ENCODE measurements at regions not wholly inside any gene's neighbourhood (a gene's known extent, or its start where the extent isn't known, plus 50 kb on each side); places are given as distances from the start of the nearest gene placed in this dataset.
"Not testable (repeated sequence)": the region's sequence is repeated elsewhere in the genome, so short reads cannot be mapped to it uniquely, and the experiment has no call there.

GRCh38 chr2:89960570-89960969 is 1269.1 kb downstream of the RPIA start:
- H3K4me2 ChIP-seq; H4K20me1 ChIP-seq (ENCODE audit: insufficient read depth); H3K27me3 ChIP-seq (ENCODE audit: insufficient read depth, low read depth); H2AFZ ChIP-seq; H3K4me3 ChIP-seq; intact Hi-C loops (cut with micrococcal nuclease; ENCODE audit: unreplicated experiment); H3K36me3 ChIP-seq (ENCODE audit: low read depth); H3K27ac ChIP-seq; POLR2A ChIA-PET (ENCODE audit: unreplicated experiment); H3K79me2 ChIP-seq (ENCODE audit: low read depth); H3F3A ChIP-seq (ENCODE audit: insufficient read depth, low read depth); DNase-seq; H3K9me2 ChIP-seq (ENCODE audit: insufficient read depth); H3K4me1 ChIP-seq (replicated peaks; ENCODE audit: insufficient read depth); CTCF ChIA-PET; H3K9me3 ChIP-seq (ENCODE audit: insufficient read depth, low read depth); BruUV-seq (replicated peaks): not testable (repeated sequence)

DNA sequence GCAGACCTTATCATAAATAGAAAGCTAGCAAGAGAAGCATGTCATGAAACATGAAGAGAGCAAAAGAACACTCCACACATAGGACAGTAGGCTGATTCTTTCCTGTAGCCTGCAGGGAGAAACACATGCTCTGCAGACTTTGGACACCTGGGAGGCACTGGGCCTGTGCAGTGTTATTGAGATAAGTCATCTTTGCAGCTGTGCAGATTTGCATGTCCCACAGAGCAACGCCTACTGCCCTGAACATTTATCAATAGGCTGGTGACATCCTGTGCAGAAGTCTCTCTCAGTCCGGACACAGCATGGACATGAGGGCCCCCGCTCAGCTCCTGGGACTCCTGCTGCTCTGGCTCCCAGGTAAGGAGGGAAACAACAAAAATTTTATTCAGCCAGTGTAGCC is 1277.1 kb downstream of the RPIA start:
- H3K4me2 ChIP-seq; H3K4me3 ChIP-seq; DNase-seq; H3K9me3 ChIP-seq (ENCODE audit: insufficient read depth, low read depth); H3F3A ChIP-seq (ENCODE audit: insufficient read depth, low read depth); H2AFZ ChIP-seq; H3K27me3 ChIP-seq (ENCODE audit: insufficient read depth, low read depth); CTCF ChIA-PET; POLR2A ChIA-PET (ENCODE audit: unreplicated experiment); H4K20me1 ChIP-seq (ENCODE audit: insufficient read depth); H3K4me1 ChIP-seq (replicated peaks; ENCODE audit: insufficient read depth); H3K36me3 ChIP-seq (ENCODE audit: low read depth); H3K79me2 ChIP-seq (ENCODE audit: low read depth); H3K9me2 ChIP-seq (ENCODE audit: insufficient read depth); intact Hi-C loops (cut with micrococcal nuclease; ENCODE audit: unreplicated experiment); BruUV-seq (replicated peaks); H3K27ac ChIP-seq: not testable (repeated sequence)

GRCh38 chr2:89969190-89969589 is 1277.7 kb downstream of the RPIA start:
- intact Hi-C loops (cut with micrococcal nuclease; ENCODE audit: unreplicated experiment); H3K4me3 ChIP-seq; H3K27ac ChIP-seq; H3K9me2 ChIP-seq (ENCODE audit: insufficient read depth); H3K79me2 ChIP-seq (ENCODE audit: low read depth); CTCF ChIA-PET; H3K4me1 ChIP-seq (replicated peaks; ENCODE audit: insufficient read depth); DNase-seq; H3K9me3 ChIP-seq (ENCODE audit: insufficient read depth, low read depth); H2AFZ ChIP-seq; H3K36me3 ChIP-seq (ENCODE audit: low read depth); H3F3A ChIP-seq (ENCODE audit: insufficient read depth, low read depth); BruUV-seq (replicated peaks); H3K4me2 ChIP-seq; H4K20me1 ChIP-seq (ENCODE audit: insufficient read depth); H3K27me3 ChIP-seq (ENCODE audit: insufficient read depth, low read depth); POLR2A ChIA-PET (ENCODE audit: unreplicated experiment): not testable (repeated sequence)

GRCh38 chr2:89973849-89974248 is 1282.4 kb downstream of the RPIA start:
- H4K20me1 ChIP-seq (ENCODE audit: insufficient read depth); DNase-seq; H3K36me3 ChIP-seq (ENCODE audit: low read depth); H3K9me2 ChIP-seq (ENCODE audit: insufficient read depth); H3K9me3 ChIP-seq (ENCODE audit: insufficient read depth, low read depth); H3F3A ChIP-seq (ENCODE audit: insufficient read depth, low read depth); CTCF ChIA-PET; H3K27me3 ChIP-seq (ENCODE audit: insufficient read depth, low read depth); H2AFZ ChIP-seq; H3K79me2 ChIP-seq (ENCODE audit: low read depth); H3K4me1 ChIP-seq (replicated peaks; ENCODE audit: insufficient read depth); BruUV-seq (replicated peaks); H3K4me3 ChIP-seq; POLR2A ChIA-PET (ENCODE audit: unreplicated experiment); H3K27ac ChIP-seq; intact Hi-C loops (cut with micrococcal nuclease; ENCODE audit: unreplicated experiment); H3K4me2 ChIP-seq: not testable (repeated sequence)

- CTCF ChIA-PET; H3K9me2 ChIP-seq (ENCODE audit: insufficient read depth); POLR2A ChIA-PET (ENCODE audit: unreplicated experiment); H3K4me3 ChIP-seq; H4K20me1 ChIP-seq (ENCODE audit: insufficient read depth); H2AFZ ChIP-seq; H3K4me2 ChIP-seq; BruUV-seq (replicated peaks); intact Hi-C loops (cut with micrococcal nuclease; ENCODE audit: unreplicated experiment); H3K79me2 ChIP-seq (ENCODE audit: low read depth); H3K27ac ChIP-seq; H3F3A ChIP-seq (ENCODE audit: insufficient read depth, low read depth); H3K9me3 ChIP-seq (ENCODE audit: insufficient read depth, low read depth); H3K4me1 ChIP-seq (replicated peaks; ENCODE audit: insufficient read depth); H3K36me3 ChIP-seq (ENCODE audit: low read depth); DNase-seq; H3K27me3 ChIP-seq (ENCODE audit: insufficient read depth, low read depth): not testable (repeated sequence)
These were observed 1288.5 kb downstream of the RPIA start for GRCh38 chr2:89979826-89980537.

DNA sequence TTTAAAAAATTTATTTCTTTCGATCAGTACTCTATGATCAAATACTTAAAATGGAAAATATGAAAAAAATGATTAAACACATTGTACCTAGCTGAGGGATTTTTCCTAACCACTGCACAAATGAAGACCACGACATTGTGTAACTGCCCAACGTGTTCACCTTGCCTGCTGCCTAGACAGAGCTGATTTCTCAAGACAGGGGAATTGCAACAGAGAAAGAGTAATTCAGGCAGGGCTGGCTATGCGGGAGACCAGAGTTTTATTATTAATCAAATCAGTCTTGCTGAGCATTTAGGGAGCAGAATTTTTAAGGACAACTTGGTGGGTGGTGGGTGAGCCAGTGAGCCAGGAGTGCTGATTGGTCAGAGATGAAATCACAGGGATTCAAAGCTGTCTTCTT is 1290.8 kb downstream of the RPIA start:
- H3K4me3 ChIP-seq; H3K9me2 ChIP-seq (ENCODE audit: insufficient read depth); POLR2A ChIA-PET (ENCODE audit: unreplicated experiment); intact Hi-C loops (cut with micrococcal nuclease; ENCODE audit: unreplicated experiment); CTCF ChIA-PET; H4K20me1 ChIP-seq (ENCODE audit: insufficient read depth); H3K4me2 ChIP-seq; H3F3A ChIP-seq (ENCODE audit: insufficient read depth, low read depth); H3K4me1 ChIP-seq (replicated peaks; ENCODE audit: insufficient read depth); H3K36me3 ChIP-seq (ENCODE audit: low read depth); H3K9me3 ChIP-seq (ENCODE audit: insufficient read depth, low read depth); H3K27me3 ChIP-seq (ENCODE audit: insufficient read depth, low read depth); H3K79me2 ChIP-seq (ENCODE audit: low read depth); H2AFZ ChIP-seq; H3K27ac ChIP-seq; DNase-seq; BruUV-seq (replicated peaks): not testable (repeated sequence)

GRCh38 chr2:89985650-89986049 is 1294.2 kb downstream of the RPIA start:
- H3K36me3 ChIP-seq (ENCODE audit: low read depth); CTCF ChIA-PET; H3K4me3 ChIP-seq: not testable (repeated sequence)

DNA sequence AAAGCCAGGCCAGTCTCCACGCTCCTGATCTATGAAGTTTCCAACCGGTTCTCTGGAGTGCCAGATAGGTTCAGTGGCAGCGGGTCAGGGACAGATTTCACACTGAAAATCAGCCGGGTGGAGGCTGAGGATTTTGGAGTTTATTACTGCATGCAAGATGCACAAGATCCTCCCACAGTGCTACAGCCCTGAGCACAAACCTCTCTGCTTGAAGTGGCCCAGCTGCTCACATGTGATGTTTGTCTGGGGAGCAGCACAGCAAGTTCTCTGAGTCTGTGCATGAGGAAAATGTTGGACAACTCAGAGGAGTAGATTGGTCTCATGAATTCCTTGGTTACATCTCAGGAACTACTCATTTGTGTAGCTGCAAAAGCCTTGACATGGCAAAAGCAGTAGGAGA is 1295.1 kb downstream of the RPIA start:
- H3K27me3 ChIP-seq (ENCODE audit: insufficient read depth, low read depth); BruUV-seq (replicated peaks); H3K4me2 ChIP-seq; H4K20me1 ChIP-seq (ENCODE audit: insufficient read depth); intact Hi-C loops (cut with micrococcal nuclease; ENCODE audit: unreplicated experiment); H3F3A ChIP-seq (ENCODE audit: insufficient read depth, low read depth); H3K36me3 ChIP-seq (ENCODE audit: low read depth); H2AFZ ChIP-seq; H3K4me1 ChIP-seq (replicated peaks; ENCODE audit: insufficient read depth); H3K4me3 ChIP-seq; H3K79me2 ChIP-seq (ENCODE audit: low read depth); H3K9me2 ChIP-seq (ENCODE audit: insufficient read depth); H3K27ac ChIP-seq; DNase-seq; CTCF ChIA-PET; H3K9me3 ChIP-seq (ENCODE audit: insufficient read depth, low read depth); POLR2A ChIA-PET (ENCODE audit: unreplicated experiment): not testable (repeated sequence)

More at GRCh38 chr2:89985650-89986049, 1294.2 kb downstream of the RPIA start:
- H4K20me1 ChIP-seq (ENCODE audit: insufficient read depth); intact Hi-C loops (cut with micrococcal nuclease; ENCODE audit: unreplicated experiment); H3K27me3 ChIP-seq (ENCODE audit: insufficient read depth, low read depth); POLR2A ChIA-PET (ENCODE audit: unreplicated experiment); H2AFZ ChIP-seq; H3F3A ChIP-seq (ENCODE audit: insufficient read depth, low read depth); H3K4me2 ChIP-seq; H3K9me3 ChIP-seq (ENCODE audit: insufficient read depth, low read depth); H3K9me2 ChIP-seq (ENCODE audit: insufficient read depth); BruUV-seq (replicated peaks); H3K4me1 ChIP-seq (replicated peaks; ENCODE audit: insufficient read depth); H3K79me2 ChIP-seq (ENCODE audit: low read depth); DNase-seq; H3K27ac ChIP-seq: not testable (repeated sequence)
